SK-N-SH treated with all-trans-retinoic acid at 6 μM for 48 hours (cell line): ENCODE measurements at regions not wholly inside any gene's neighbourhood (a gene's known extent, or its start where the extent isn't known, plus 50 kb on each side); places are given as distances from the start of the nearest gene placed in this dataset.

Experiments
- ATAC-seq: fragments of 200-7000 bp; cut with Tn5 transposase; 3 replicates; pipeline ENCODE4 v1.9.1; 2020; ENCODE audit warnings: mild to moderate bottlenecking, moderate library complexity
- ARNTL ChIP-seq: fragments of 450-650 bp; formaldehyde crosslinking; IDR thresholded peaks from 2 replicates; pipeline ENCODE4 v1.5.0; 2020; ENCODE audit warnings: low read depth, mild to moderate bottlenecking, moderate library complexity, borderline replicate concordance
- BACH2 ChIP-seq: fragments of 250-450 bp; sonication (Bioruptor Pico); IDR thresholded peaks from 2 replicates; pipeline ENCODE4 v1.9.0; 2021; ENCODE audit warnings: mild to moderate bottlenecking, borderline replicate concordance
- ESRRG ChIP-seq: fragments of 250-450 bp; sonication (Bioruptor Pico); IDR thresholded peaks from 2 replicates; pipeline ENCODE4 v1.6.1; 2021; ENCODE audit warnings: mild to moderate bottlenecking
- GLIS3 ChIP-seq: fragments of 250-450 bp; sonication (Bioruptor Pico); IDR thresholded peaks from 2 replicates; pipeline ENCODE4 v1.5.0; 2020; ENCODE audit warnings: mild to moderate bottlenecking, moderate library complexity
- ISL1 ChIP-seq: fragments of 250-450 bp; sonication (Bioruptor Pico); IDR thresholded peaks from 2 replicates; pipeline ENCODE4 v2.1.2; 2022; ENCODE audit warnings: mild to moderate bottlenecking, moderate library complexity
- PPARA ChIP-seq: fragments of 250-450 bp; sonication (Bioruptor Pico); IDR thresholded peaks from 2 replicates; pipeline ENCODE4 v1.5.0; 2020; ENCODE audit warnings: mild to moderate bottlenecking, borderline replicate concordance
- RARB ChIP-seq: fragments of 250-450 bp; sonication (Bioruptor Pico); IDR thresholded peaks from 2 replicates; pipeline ENCODE4 v1.8.0; 2021; ENCODE audit warnings: mild to moderate bottlenecking, moderate library complexity
- SNAI2 ChIP-seq: fragments of 250-450 bp; sonication (Bioruptor Pico); IDR thresholded peaks from 2 replicates; pipeline ENCODE4 v1.5.0; 2020; ENCODE audit warnings: mild to moderate bottlenecking, moderate library complexity
- TCF4 ChIP-seq: fragments of 250-450 bp; sonication (Bioruptor Pico); IDR thresholded peaks from 2 replicates; pipeline ENCODE4 v1.8.0; 2021; ENCODE audit warnings: mild to moderate bottlenecking, moderate library complexity, borderline replicate concordance
- TSHZ2 ChIP-seq: fragments of 250-450 bp; sonication (Bioruptor Pico); IDR thresholded peaks from 2 replicates; pipeline ENCODE4 v1.5.0; 2020; ENCODE audit warnings: mild to moderate bottlenecking, moderate library complexity
- ZFP3 ChIP-seq: fragments of 250-450 bp; sonication (Bioruptor Pico); IDR thresholded peaks from 2 replicates; pipeline ENCODE4 v1.5.0; 2020; ENCODE audit warnings: mild to moderate bottlenecking, moderate library complexity
- ZFP30 ChIP-seq: fragments of 450-650 bp; formaldehyde crosslinking; IDR thresholded peaks from 2 replicates; pipeline ENCODE4 v1.5.0; 2022; ENCODE audit warnings: mild to moderate bottlenecking, moderate library complexity
- ZNF565 ChIP-seq: fragments of 450-650 bp; formaldehyde crosslinking; conservative IDR thresholded peaks from 2 replicates; pipeline ENCODE4 v1.5.0; 2020; ENCODE audit warnings: low read depth, mild to moderate bottlenecking, moderate library complexity
- ZNF70 ChIP-seq: fragments of 450-650 bp; formaldehyde crosslinking; IDR thresholded peaks from 2 replicates; pipeline ENCODE4 v1.5.0; 2020; ENCODE audit warnings: mild to moderate bottlenecking, moderate library complexity
- ZNF8 ChIP-seq: fragments of 450-650 bp; formaldehyde crosslinking; IDR thresholded peaks from 2 replicates; pipeline ENCODE4 v1.5.0; 2020; ENCODE audit warnings: mild to moderate bottlenecking, moderate library complexity
- TF ChIP-seq, protein P1 (sequence below): fragments of 250-450 bp; sonication (Bioruptor Pico); IDR thresholded peaks from 2 replicates; pipeline ENCODE4 v1.5.1; 2020; ENCODE audit warnings: low read depth, mild to moderate bottlenecking, moderate library complexity
- TF ChIP-seq, protein P2 (sequence below): fragments of 250-450 bp; sonication (Bioruptor Pico); IDR thresholded peaks from 2 replicates; pipeline ENCODE4 v1.8.0; 2020; ENCODE audit warnings: mild to moderate bottlenecking, moderate library complexity, borderline replicate concordance
- TF ChIP-seq, protein P3 (sequence below): fragments of 250-450 bp; sonication (Bioruptor Pico); IDR thresholded peaks from 2 replicates; pipeline ENCODE4 v1.5.1; 2021; ENCODE audit warnings: mild to moderate bottlenecking, moderate library complexity

- ATAC-seq, result no peak
- TF ChIP-seq GLIS3 (CRISPR knock-in tag) (no peak), BACH2 (CRISPR knock-in tag) (no peak), ZNF8 (CRISPR knock-in tag) (no peak), TCF4 (no peak)
- TF ChIP-seq, protein P1, sequence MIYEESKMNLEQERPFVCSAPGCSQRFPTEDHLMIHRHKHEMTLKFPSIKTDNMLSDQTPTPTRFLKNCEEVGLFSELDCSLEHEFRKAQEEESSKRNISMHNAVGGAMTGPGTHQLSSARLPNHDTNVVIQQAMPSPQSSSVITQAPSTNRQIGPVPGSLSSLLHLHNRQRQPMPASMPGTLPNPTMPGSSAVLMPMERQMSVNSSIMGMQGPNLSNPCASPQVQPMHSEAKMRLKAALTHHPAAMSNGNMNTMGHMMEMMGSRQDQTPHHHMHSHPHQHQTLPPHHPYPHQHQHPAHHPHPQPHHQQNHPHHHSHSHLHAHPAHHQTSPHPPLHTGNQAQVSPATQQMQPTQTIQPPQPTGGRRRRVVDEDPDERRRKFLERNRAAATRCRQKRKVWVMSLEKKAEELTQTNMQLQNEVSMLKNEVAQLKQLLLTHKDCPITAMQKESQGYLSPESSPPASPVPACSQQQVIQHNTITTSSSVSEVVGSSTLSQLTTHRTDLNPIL (CRISPR knock-in tag), result no peak
- TF ChIP-seq, protein P2, sequence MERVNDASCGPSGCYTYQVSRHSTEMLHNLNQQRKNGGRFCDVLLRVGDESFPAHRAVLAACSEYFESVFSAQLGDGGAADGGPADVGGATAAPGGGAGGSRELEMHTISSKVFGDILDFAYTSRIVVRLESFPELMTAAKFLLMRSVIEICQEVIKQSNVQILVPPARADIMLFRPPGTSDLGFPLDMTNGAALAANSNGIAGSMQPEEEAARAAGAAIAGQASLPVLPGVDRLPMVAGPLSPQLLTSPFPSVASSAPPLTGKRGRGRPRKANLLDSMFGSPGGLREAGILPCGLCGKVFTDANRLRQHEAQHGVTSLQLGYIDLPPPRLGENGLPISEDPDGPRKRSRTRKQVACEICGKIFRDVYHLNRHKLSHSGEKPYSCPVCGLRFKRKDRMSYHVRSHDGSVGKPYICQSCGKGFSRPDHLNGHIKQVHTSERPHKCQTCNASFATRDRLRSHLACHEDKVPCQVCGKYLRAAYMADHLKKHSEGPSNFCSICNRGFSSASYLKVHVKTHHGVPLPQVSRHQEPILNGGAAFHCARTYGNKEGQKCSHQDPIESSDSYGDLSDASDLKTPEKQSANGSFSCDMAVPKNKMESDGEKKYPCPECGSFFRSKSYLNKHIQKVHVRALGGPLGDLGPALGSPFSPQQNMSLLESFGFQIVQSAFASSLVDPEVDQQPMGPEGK (CRISPR knock-in tag), result no peak
These were observed 387.1 kb downstream of the EMP1 start for GRCh38 chr12:13583630-13584029.

DNA sequence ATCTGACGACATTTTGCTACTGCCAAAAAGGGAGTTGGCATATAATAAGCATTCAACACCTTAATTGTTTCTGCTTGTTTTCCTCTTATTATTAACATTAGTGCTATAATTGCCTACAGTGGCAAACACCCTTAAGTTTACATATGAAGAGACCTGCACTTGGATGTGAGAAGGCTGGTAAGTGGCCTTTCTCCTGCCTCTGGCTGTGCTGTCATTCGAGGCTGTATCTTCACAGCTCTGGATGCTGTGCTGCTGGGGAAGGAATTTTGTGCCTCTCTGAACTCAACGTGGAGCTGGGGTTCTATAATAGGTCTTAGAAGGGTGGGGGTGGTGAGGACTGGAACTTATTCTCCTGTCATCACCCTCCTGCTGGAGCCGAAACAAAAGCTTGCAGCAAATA is 385.9 kb downstream of the EMP1 start:
- TF ChIP-seq ZNF70 (CRISPR knock-in tag), result no peak
- TF ChIP-seq GLIS3 (CRISPR knock-in tag), result no peak
- no peak for TF ChIP-seq RARB (CRISPR knock-in tag)
- TF ChIP-seq ZNF8 (CRISPR knock-in tag), result no peak
- no peak for TF ChIP-seq BACH2 (CRISPR knock-in tag)
- no peak for TF ChIP-seq TSHZ2 (CRISPR knock-in tag)
- TF ChIP-seq PPARA (CRISPR knock-in tag), result no peak
- no peak for TF ChIP-seq ESRRG (CRISPR knock-in tag)
- TF ChIP-seq, protein P2 (CRISPR knock-in tag), result no peak
- TF ChIP-seq ZNF565, result no peak
- TF ChIP-seq, protein P1 (CRISPR knock-in tag), result no peak
- TF ChIP-seq ARNTL (CRISPR knock-in tag), result no peak
- TF ChIP-seq SNAI2, result no peak
- TF ChIP-seq ISL1 (CRISPR knock-in tag), result no peak
- ATAC-seq, result no peak

DNA sequence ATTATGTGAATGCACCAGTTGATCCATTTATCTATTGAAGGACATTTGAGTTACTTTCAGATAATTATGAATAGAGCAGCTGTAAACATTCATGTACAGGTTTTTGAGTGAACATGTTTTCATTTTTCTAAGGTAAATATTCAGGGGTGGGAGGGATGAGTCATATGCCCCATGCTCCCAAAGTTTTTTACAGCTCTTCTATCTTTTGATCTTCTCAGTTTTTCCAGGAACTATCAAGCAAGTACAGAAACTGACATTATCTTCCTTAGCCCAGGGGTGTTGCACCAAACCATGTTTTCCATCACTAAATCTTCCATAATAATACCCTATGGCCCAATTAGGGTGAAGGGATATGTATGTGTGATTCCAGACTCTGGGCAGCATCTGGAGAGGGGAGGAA is 384.5 kb downstream of the EMP1 start:
- ATAC-seq, result no peak
- TF ChIP-seq TCF4, result no peak
- no peak for TF ChIP-seq GLIS3 (CRISPR knock-in tag)
- TF ChIP-seq ESRRG (CRISPR knock-in tag), result no peak
- no peak for TF ChIP-seq ZFP30 (CRISPR knock-in tag)
- TF ChIP-seq TSHZ2 (CRISPR knock-in tag), result no peak
- TF ChIP-seq, protein P3, sequence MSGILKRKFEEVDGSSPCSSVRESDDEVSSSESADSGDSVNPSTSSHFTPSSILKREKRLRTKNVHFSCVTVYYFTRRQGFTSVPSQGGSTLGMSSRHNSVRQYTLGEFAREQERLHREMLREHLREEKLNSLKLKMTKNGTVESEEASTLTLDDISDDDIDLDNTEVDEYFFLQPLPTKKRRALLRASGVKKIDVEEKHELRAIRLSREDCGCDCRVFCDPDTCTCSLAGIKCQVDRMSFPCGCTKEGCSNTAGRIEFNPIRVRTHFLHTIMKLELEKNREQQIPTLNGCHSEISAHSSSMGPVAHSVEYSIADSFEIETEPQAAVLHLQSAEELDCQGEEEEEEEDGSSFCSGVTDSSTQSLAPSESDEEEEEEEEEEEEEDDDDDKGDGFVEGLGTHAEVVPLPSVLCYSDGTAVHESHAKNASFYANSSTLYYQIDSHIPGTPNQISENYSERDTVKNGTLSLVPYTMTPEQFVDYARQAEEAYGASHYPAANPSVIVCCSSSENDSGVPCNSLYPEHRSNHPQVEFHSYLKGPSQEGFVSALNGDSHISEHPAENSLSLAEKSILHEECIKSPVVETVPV (CRISPR knock-in tag), result no peak
- no peak for TF ChIP-seq ZNF565
- TF ChIP-seq ARNTL (CRISPR knock-in tag), result no peak
- TF ChIP-seq, protein P1 (CRISPR knock-in tag), result no peak
- no peak for TF ChIP-seq ZNF70 (CRISPR knock-in tag)
- no peak for TF ChIP-seq ZFP3 (CRISPR knock-in tag)
- TF ChIP-seq BACH2 (CRISPR knock-in tag), result no peak
